ENCODE measurements at regions not wholly inside any gene's neighbourhood (a gene's known extent, or its start where the extent isn't known, plus 50 kb on each side); places are given as distances from the start of the nearest gene placed in this dataset.
A peak's percentile ranks its signal among the peaks of the same experiment; 100 is the strongest.

GRCh38 chr2:118496870-118497611 is 350.4 kb downstream of the EN1 start:
- no peak for DNase-seq

DNA sequence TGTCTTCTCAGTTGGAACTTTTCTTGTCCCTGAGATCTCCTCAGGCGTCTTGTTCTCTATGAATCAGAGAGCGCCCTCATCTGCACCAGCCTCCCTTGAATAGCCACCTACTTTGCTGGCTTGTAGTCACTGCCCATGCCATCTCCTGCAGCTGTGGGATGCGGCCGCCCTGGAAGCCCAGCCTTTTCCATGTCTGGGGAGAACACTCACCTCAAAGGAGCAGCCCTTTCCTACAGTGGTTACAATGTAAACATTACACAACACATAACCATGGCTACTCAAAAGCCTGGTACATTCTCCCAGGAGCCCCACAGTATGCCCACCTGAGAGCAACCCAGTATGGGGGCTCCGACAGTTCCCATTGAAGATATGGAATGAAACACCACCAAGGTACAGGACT is 351.0 kb downstream of the EN1 start:
- no peak for DNase-seq

GRCh38 chr2:118495290-118495689 is 352.2 kb downstream of the EN1 start:
- no peak for DNase-seq

GRCh38 chr2:118493213-118493612 is 354.2 kb downstream of the EN1 start:
- DNase-seq: no peak

- DNase-seq: peak; percentile 42
Measured at GRCh38 chr2:118492335-118492734, 355.1 kb downstream of the EN1 start.

DNA sequence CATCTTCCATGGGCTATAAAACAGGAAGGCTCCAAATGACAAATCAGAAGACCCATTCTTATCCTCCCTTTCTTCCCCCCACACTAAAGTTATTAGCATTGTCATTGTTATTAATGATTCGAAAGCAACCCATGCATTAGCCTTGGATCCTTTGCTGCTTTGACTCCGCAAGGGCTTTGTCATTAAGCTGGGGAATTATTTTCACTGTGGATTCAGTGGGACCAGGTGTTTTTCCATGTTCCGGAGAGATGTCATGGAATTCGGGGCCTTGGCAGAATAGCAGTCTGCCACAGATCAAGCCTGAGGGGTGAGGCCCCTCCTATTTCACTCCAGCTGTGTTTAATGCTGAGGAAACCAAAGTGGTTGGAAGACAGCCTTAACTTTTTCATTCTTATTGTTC is 357.1 kb downstream of the EN1 start:
- no peak for DNase-seq

DNA sequence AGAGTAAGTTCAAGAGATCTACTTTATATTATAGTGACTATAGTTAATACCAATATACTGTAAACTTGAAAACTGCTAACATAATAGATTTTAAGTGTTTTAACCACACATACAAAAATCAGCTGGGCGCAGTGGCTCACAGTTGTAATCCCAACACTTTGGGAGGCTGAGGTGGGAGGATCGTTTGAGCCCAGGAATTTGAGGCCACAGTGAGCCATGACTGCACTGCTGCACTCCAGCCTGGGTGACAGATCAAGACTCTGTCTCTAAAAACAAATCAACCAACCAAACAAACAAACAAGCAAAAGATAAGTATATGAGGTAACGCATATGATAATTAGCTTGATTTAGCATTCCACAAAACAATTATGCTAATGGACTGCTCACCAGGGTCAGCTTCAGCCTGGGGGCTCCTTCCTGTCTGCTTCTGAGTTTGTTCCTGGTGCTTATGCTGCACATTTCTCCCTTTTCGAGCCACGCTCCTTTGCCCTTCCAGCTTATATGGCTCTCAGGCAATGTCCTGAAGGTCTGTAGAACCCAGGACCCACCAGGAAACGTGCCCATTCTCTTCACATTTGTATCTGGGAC is 357.6 kb downstream of the EN1 start:
- no peak for DNase-seq

- peak; percentile 11 for DNase-seq
Measured at GRCh38 chr2:118481299-118481698, 366.1 kb downstream of the EN1 start.

GRCh38 chr2:118479020-118479419 is 368.4 kb downstream of the EN1 start:
- DNase-seq: no peak

DNA sequence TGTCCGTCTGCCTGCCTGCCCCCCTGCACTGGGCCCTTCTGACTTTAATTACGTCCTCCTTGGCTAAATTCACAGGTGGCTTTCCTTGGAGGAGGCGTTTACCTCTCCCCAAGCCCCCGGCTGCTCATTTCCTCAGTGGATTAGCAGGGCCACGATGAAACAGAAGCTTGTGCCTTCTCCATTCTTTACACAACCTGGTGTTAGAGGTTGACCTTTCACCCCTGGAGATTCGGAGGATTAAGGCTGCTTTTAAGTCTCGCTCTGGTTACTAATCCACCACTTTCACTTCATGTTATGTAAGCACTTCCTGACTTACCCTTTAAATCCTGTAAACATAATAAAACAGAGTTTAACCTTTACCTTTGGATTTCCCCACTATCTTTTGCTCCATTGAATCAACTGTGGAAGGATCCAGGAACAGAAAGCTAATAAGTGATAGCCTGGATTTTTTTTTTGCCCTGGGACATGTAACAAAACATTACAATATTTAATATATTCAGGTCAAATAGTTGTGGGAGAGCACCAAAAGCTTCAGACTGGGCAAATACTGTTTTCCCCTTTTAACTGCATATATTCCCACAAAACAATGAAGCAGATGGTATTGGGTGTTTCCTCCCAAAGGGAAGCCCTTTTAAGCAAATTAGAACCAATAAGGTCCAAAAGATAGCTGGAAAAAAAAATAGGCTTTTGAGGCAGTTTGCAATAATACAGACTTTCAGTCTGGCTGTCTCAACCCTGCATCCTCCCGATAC is 370.2 kb downstream of the EN1 start:
- DNase-seq: peak; percentile 88

GRCh38 chr2:118475622-118476205 is 371.7 kb downstream of the EN1 start:
- DNase-seq: no peak

DNA sequence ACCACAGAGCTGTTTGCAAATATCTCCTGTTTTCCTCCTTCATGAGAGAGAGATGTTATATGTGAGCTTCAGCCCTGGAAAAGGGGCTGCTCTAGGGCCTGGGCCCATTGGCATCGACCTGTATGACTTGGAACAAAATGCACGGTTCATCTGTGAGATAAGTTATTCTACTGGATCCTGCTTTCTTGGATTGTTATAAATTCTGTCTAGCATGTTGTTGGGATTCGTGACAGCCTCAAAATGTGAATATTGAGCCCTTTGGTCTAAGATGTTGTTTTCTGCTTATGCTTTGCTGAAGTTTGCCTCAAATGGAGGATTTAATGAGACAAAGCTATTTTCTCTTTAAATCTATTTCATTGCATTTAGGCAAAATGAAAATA is 372.9 kb downstream of the EN1 start:
- no peak for DNase-seq

GRCh38 chr2:118473846-118474540 is 373.5 kb downstream of the EN1 start:
- DNase-seq: peak; percentile 47

GRCh38 chr2:118473241-118473640 is 374.2 kb downstream of the EN1 start:
- DNase-seq: no peak

DNA sequence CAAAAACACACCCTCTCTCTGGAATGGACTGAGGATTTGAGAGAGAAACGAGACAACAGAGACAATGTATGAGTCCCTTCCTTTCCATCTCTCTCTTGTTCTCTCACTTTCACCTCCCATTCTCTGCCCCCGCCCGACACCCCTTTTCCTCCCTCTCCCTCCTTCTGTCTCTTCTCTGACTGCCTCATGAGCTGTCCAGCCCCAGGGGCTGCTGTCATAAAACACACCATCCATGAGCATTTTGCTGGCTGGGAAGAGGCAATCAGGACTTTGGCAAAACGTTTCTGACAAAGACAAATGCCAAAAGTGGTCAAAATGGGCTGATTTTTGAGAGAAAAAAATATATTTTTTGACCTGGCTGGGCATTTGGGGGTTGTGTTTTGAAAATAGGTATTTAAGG is 377.2 kb downstream of the EN1 start:
- no peak for DNase-seq

DNA sequence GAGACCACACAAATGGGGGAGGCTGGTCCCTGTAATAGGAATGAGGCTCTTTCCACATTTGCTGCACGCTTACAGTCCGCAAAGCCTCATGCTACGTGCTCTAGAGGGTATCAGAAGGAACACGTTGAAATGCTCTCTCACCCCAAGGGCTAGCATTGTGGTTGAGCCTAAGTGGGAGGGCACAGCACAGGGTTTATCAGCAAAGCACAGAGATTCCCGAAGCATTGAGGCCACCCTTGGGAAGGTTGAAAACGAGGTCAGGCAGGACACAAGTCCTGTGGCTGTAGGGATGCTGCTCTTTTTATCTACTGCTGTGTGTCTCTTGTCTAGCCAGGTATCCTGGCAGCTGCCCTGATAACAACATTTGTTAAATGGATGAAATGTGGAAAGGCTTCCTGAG is 378.3 kb downstream of the EN1 start:
- DNase-seq: no peak

- DNase-seq: no peak
Measured at GRCh38 chr2:118464546-118465265, 376.4 kb downstream of the INSIG2 start.

GRCh38 chr2:118464046-118464445 is 375.8 kb downstream of the INSIG2 start:
- no peak for DNase-seq

DNA sequence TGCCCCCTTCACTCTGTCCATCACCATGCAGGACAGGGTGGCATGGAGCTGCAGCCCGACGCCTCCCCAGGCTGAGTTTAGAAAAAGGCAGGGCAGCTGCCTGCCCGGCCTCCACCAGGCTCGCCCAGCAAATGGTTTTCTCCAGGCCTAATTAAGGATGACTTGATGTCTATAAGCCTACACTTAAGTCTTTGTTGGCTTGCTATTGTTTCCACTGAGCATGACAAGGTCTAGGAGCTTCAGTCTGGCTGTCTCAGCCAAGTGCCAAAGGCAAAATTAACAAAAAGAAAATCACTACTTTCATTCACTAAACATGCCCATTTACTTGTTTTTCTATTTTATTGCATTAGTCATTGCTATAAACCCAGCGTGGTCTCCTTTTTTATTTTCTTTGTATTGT is 372.2 kb downstream of the INSIG2 start:
- no peak for DNase-seq

GRCh38 chr2:118459426-118459825 is 371.2 kb downstream of the INSIG2 start:
- DNase-seq: no peak

DNA sequence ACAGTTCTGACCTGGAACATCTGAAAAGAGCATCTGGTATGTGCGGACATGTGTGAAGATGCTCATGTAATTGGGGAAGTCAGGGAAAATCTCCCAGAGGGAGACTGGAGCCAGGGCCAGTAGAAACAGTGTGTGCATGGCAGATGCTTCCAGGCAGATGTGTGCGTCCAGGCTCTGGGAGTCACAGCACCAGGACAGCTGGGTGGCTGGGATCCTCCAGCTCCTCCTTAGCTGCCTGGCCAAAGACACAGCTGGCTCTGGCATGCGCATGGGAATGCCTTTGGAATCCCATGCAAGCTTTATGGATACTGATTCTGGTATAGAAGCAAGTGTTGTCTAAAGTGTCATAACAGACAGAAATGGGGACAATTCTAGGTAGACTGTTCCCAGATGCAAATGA is 369.7 kb downstream of the INSIG2 start:
- DNase-seq: no peak

GRCh38 chr2:118449401-118449800 is 361.1 kb downstream of the INSIG2 start:
- DNase-seq: no peak

DNA sequence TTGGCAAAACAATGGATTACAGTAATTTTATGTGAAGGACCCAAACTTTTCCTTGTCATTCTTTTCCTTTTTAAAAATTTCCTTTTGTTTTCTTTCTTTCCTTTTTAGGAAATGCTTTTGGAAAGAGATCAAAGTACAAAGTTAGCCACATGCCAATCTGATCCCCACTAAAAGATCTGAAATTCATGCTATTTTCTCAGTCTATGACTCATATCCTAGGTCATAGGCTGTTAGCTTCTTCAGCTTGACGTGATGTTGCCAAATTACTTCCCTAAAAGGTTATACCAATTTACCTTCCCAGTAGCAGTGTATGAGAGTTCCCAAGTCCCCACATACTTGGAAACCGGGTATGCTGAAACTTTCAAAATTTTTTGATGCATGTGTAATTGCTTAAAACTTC is 355.3 kb downstream of the INSIG2 start:
- peak; percentile 27 for DNase-seq
